Fibroblast of skin of back (primary cell): ENCODE measurements at regions not wholly inside any gene's neighbourhood (a gene's known extent, or its start where the extent isn't known, plus 50 kb on each side); places are given as distances from the start of the nearest gene placed in this dataset.
"Not testable (repeated sequence)": the region's sequence is repeated elsewhere in the genome, so short reads cannot be mapped to it uniquely, and the experiment has no call there.

Source experiments
- DNase-seq: peaks from one replicate; pipeline ENCODE4 v3.0.0-alpha.2; 2013

DNA sequence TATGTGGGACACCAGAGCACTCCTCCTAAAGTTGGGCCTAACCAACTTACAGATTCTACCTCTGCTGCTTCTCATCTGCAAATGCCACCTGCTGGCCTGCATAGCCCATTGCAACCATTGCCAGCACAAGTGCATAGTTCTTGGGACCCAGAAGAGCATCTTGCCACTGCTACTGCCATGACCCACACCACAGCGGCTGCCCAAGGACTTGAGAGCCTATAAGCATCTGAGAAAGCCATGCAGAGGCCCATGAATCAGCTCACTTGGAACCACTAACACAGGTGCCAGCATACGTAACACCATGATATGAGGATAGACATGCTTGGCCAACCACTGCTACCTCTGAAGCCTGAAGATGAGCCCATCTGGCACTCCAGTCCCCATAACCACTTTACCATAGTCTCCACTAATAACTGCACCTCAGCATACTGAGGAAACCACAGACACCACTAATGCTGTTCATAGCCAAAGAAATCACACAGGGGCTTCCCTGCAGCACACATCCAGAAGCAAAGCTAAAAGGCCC lies 258.1 kb upstream of the AGTR2 start:
- DNase-seq: no peak

- DNase-seq: no peak
Observed at GRCh38 chrX:115913575-115913974, 257.0 kb upstream of the AGTR2 start.

- DNase-seq: not testable (repeated sequence)
Observed at GRCh38 chrX:115915625-115916024, 254.9 kb upstream of the AGTR2 start.

- no peak for DNase-seq
Observed at GRCh38 chrX:115929480-115929879, 241.1 kb upstream of the AGTR2 start.

- DNase-seq: no peak
Observed at GRCh38 chrX:115936008-115936407, 234.5 kb upstream of the AGTR2 start.

DNA sequence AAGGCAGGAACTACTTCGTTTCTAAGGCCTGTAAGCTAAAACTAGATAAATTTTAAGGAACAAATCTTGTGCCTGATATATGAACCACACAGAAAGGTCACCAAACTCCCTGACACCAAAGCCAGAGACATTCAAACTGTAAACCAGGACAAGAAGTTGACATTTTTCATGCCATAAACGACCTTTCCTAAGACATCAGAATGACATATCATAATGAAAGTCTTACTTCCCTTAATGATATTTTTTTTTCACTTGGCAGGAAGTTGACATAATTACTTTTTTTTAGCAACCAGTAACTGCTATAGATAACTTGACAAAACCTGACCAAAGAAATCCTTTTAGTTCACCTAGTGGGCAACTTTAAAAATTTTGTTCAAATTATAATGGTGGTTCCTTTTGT lies 231.5 kb upstream of the AGTR2 start:
- no peak for DNase-seq

DNA sequence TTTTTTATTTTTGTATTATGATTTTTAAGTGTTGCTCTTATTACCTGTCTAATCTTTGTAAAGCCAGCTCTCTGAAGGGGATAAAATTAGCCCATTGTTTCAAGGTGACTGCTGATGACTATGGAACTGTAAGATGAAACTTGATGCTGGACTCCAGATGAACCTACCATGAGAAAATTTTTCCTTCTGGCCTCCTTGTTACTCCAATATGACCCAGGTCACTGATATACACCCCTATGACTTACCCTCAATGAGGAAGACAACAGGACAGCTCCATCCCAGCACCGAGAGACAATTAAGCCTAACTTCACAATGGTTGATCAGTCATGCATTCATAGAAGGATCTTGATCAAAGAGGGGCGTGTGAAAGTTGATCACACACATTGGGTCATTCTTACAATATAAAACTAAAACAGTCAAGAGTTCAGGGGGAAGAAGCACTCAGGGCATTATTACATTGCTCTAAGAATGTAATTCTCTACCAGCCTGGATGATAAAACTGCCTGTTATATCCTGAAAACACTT lies 230.8 kb upstream of the AGTR2 start:
- DNase-seq: no peak

DNA sequence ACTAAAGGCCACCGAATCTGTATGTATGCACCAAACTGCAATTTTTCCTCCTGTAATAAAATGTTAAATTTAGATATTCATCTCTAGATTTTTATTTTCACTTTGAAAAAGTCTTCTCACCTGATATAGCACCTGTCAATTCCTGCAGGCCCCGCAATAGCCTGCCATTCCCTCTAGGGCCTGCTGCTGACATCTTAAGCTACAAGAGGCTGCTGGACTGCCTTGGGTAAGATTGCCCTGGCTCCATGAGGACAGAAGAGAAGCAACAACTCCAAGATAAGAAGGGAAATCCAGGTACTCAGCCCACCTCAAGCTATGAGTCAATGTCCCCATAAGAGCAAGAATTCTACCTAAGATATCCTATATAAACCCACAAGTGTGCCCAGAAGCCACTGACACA lies 230.2 kb upstream of the AGTR2 start:
- no peak for DNase-seq

GRCh38 chrX:115940888-115941332 lies 229.6 kb upstream of the AGTR2 start:
- DNase-seq: peak; percentile 2

DNA sequence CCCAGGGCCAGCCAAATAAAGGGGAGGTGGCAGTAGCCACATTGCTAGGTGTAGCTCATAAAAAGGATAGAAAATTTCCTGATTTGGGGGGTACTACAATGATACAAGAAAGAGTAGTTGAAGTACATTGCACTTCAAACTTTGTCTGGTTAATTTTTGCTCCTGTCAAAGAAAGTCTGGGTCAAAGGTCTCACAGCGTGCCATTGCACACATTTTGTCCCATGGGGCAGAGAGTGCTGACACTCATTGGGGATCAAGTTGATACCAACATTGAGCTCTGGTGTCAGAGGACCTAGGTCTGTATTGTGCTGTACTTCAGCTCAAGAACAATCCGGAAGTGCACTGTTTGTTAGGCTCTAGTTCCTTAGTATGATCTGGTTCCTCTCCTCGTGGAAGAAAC lies 229.2 kb upstream of the AGTR2 start:
- no peak for DNase-seq

DNA sequence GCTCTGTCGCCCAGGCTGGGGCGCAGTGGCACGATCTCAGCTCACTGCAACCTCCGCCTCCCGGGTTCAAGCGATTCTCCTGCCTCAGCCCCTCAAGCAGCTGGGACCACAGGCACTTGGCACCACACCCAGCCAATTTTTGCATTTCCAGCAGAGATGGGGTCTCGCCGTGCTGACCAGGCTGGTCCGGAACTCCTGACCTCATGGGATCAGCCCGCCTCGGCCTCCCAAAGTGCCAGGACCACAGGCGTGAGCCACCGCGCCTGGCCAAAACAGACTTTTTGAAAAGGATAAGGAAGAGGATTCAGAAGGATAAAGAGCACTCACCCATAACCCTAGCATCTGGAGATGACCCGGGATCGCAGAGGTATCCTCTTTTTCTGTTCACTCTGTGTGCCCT lies 224.5 kb upstream of the AGTR2 start:
- no peak for DNase-seq

DNA sequence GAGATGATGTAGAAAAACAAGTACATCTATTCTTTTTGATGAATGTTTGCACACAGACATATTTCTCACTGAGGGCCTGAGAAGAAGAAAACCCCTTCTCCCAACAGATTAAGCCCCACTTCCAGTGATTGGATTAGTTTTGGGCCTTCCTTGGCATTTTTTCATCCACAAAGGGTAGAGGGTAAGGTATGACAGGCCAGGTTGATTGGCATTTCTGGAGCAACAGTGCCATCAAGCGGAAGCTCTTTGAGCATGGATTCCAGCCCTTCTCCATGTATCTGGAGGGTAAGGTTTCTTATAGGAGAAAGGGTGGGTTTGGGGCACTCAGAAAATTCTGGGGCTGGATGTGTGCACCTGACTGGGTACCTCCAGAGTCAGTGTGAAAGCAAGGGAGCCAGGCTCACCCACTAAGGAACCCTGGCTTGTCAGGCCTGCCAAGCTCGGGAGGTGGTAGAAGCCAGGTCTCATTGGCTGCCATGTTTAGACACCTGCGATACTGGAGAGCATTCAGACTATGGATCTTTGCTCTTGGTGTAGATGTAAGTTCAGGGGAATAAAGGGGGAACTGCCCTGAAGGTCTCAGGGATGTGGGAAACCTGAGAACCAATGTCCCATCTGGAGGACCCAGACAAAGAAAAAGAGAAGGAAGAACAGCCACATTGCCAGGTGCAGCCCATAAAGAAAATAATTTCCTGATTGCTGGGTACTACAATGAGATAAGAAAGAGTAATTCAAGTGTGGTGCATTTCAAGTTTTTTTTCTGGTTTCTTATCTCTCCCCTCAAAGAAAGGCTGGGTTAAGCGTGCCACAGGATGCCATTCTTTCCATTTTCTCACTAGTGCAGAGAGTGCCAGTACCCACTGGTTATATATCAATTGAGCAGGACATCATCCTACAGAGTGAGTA lies 222.3 kb upstream of the AGTR2 start:
- DNase-seq: no peak

- no peak for DNase-seq
Observed at GRCh38 chrX:115949900-115950822, 220.4 kb upstream of the AGTR2 start.

- no peak for DNase-seq
Observed at GRCh38 chrX:115952417-115953092, 218.0 kb upstream of the AGTR2 start.

- no peak for DNase-seq
Observed at GRCh38 chrX:115957862-115958490, 212.6 kb upstream of the AGTR2 start.

GRCh38 chrX:115958687-115959359 lies 211.7 kb upstream of the AGTR2 start:
- no peak for DNase-seq

DNA sequence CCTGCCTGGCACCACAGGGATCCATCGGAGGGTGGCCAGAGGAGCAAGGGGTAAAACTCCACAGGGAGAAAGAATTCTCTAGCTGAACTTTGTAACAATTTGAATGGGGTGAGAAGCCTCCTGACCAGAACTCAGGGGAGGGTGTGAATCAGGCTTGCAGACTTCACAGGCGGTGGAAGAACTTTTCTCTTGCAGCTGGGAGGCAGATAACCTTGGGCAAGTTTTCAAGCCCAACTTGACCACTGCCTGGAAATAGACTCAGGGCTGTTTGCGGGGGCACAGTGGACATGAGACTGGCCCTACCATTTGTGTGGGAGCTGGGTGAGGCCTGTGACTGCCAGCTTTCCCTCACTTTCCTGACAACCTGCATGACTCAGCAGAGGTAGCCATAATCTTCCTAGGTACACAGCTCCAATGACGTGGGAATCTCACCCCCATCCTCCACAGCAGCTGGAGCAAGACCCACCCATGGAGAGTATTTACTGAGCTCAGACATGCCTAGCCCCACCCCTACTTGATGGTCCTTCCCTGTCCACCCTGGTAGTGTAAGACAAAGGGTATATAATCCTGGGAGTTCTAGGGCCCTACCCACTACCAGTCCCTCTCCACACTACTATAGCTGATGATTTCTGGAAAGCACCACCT lies 210.0 kb upstream of the AGTR2 start:
- DNase-seq: no peak

DNA sequence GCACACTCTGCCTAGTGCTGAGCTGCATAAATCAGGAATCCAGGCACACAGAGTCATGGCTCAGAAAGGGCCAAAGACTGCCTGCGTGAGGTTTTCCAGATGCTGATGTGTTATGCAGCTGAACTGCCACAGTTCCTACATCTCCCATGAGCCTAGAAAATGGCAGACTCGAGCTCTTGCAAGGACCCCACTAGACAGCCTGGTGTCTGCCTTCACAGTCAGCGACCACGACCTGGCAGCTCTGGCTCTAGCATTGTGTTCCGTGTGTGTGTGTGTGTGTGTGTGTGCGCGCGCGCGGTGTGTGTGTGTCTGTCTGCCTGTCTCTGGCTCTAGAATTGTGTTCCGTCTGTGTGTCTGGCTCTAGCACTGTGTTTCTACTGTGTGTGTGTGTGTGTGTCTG lies 203.6 kb upstream of the AGTR2 start:
- DNase-seq: no peak

- DNase-seq: no peak
Observed at GRCh38 chrX:115968436-115969252, 201.9 kb upstream of the AGTR2 start.

- no peak for DNase-seq
Observed at GRCh38 chrX:115970718-115971117, 199.8 kb upstream of the AGTR2 start.
